H9 (cell line): ENCODE measurements at regions not wholly inside any gene's neighbourhood (a gene's known extent, or its start where the extent isn't known, plus 50 kb on each side); places are given as distances from the start of the nearest gene placed in this dataset.
A peak's percentile ranks its signal among the peaks of the same experiment; 100 is the strongest.

ENCODE experiments used
- DNase-seq: peaks from one replicate; pipeline ENCODE4 v3.0.0-alpha.2; 2017
- H2AFZ ChIP-seq: one replicate; pipeline ENCODE4 v1.6.1; 2013; ENCODE audit warnings: mild to moderate bottlenecking, low read length, control low read depth, moderate library complexity
- H2AK5ac ChIP-seq: 2 replicates; pipeline ENCODE4 v1.6.1; 2013; ENCODE audit warnings: low read length, control low read depth, mixed read lengths; ENCODE audit not compliant: insufficient read length
- H2BK120ac ChIP-seq: one replicate; pipeline ENCODE4 v1.6.1; 2013; ENCODE audit warnings: low read depth, mild to moderate bottlenecking, low read length, control low read depth, inconsistent platforms; ENCODE audit not compliant: poor library complexity, severe bottlenecking
- H2BK12ac ChIP-seq: 2 replicates; pipeline ENCODE4 v1.6.1; 2013; ENCODE audit warnings: low read length, control low read depth, mixed read lengths, low read depth; ENCODE audit not compliant: insufficient read length
- H2BK15ac ChIP-seq: 2 replicates; pipeline ENCODE4 v1.6.1; 2013; ENCODE audit warnings: low read depth, low read length, control low read depth
- H2BK20ac ChIP-seq: one replicate; pipeline ENCODE4 v1.6.1; 2013; ENCODE audit warnings: low read depth, mild to moderate bottlenecking, low read length, control low read depth, inconsistent platforms; ENCODE audit not compliant: poor library complexity, severe bottlenecking
- H2BK5ac ChIP-seq: 2 replicates; pipeline ENCODE4 v1.6.1; 2013; ENCODE audit warnings: low read length, control low read depth, mixed read lengths; ENCODE audit not compliant: insufficient read length
- H3K14ac ChIP-seq: 2 replicates; pipeline ENCODE4 v1.6.1; 2013; ENCODE audit warnings: low read length, control low read depth; ENCODE audit not compliant: insufficient read depth
- H3K18ac ChIP-seq: 2 replicates; pipeline ENCODE4 v1.6.1; 2013; ENCODE audit warnings: low read depth, mild to moderate bottlenecking, mixed read lengths, low read length, control low read depth; ENCODE audit not compliant: insufficient read length
- H3K23ac ChIP-seq: 2 replicates; pipeline ENCODE4 v1.6.1; 2013; ENCODE audit warnings: low read length, control low read depth, mixed read lengths, low read depth; ENCODE audit not compliant: insufficient read length
- H3K23me2 ChIP-seq: 2 replicates; pipeline ENCODE4 v1.6.1; 2013; ENCODE audit warnings: low read depth, mild to moderate bottlenecking, mixed read lengths, low read length, control low read depth; ENCODE audit not compliant: insufficient read length, poor library complexity, severe bottlenecking
- H3K27ac ChIP-seq: 2 replicates; pipeline ENCODE4 v1.5.1; 2013; ENCODE audit warnings: low read length, control low read depth, mixed read lengths, low read depth; ENCODE audit not compliant: insufficient read length
- H3K27me3 ChIP-seq: 2 replicates; pipeline ENCODE4 v1.6.1; 2013; ENCODE audit warnings: low read length, control low read depth, inconsistent platforms; ENCODE audit not compliant: insufficient read depth
- H3K4ac ChIP-seq: 2 replicates; pipeline ENCODE4 v1.6.1; 2013; ENCODE audit warnings: low read depth, mild to moderate bottlenecking, control low read depth, inconsistent platforms, low read length, moderate library complexity
- H3K4me1 ChIP-seq: 2 replicates; pipeline ENCODE4 v1.6.1; 2013; ENCODE audit warnings: low read length, control low read depth, inconsistent platforms; ENCODE audit not compliant: insufficient read depth
- H3K4me2 ChIP-seq: 2 replicates; pipeline ENCODE4 v1.6.1; 2013; ENCODE audit warnings: low read length, control low read depth, mixed read lengths; ENCODE audit not compliant: insufficient read length, insufficient read depth
- H3K56ac ChIP-seq: 2 replicates; pipeline ENCODE4 v1.6.1; 2013; ENCODE audit warnings: low read depth, mild to moderate bottlenecking, mixed read lengths, low read length, control low read depth; ENCODE audit not compliant: insufficient read length
- H3K79me1 ChIP-seq: 2 replicates; pipeline ENCODE4 v1.6.1; 2013; ENCODE audit warnings: low read depth, mild to moderate bottlenecking, moderate library complexity, low read length, control low read depth, inconsistent platforms; ENCODE audit not compliant: insufficient read depth, poor library complexity, severe bottlenecking
- H3K79me2 ChIP-seq: 2 replicates; pipeline ENCODE4 v1.6.1; 2013; ENCODE audit warnings: low read length, control low read depth, inconsistent platforms; ENCODE audit not compliant: insufficient read depth
- H3K9ac ChIP-seq: 2 replicates; pipeline ENCODE4 v1.6.1; 2013; ENCODE audit warnings: low read length, control low read depth, mixed read lengths; ENCODE audit not compliant: insufficient read length; ENCODE audit errors: extremely low read depth
- H3K9me3 ChIP-seq: one replicate; pipeline ENCODE4 v1.6.1; 2013; ENCODE audit warnings: low read depth, low read length, inconsistent platforms; ENCODE audit not compliant: control insufficient read depth
- H3T11ph ChIP-seq: one replicate; pipeline ENCODE4 v1.6.1; 2013; ENCODE audit warnings: mild to moderate bottlenecking, low read length, control low read depth, inconsistent platforms
- H4K20me1 ChIP-seq: one replicate; pipeline ENCODE4 v1.6.1; 2013; ENCODE audit not compliant: control insufficient read depth, insufficient read length, insufficient read depth
- H4K5ac ChIP-seq: 2 replicates; pipeline ENCODE4 v1.6.1; 2013; ENCODE audit warnings: low read depth, mild to moderate bottlenecking, mixed read lengths, low read length, control low read depth; ENCODE audit not compliant: insufficient read length
- H4K8ac ChIP-seq: replicated peaks from 2 replicates; pipeline ENCODE4 v1.6.1; 2013; ENCODE audit warnings: low read length, control low read depth, mixed read lengths, low read depth; ENCODE audit not compliant: insufficient read length
- H4K91ac ChIP-seq: 2 replicates; pipeline ENCODE4 v1.6.1; 2013; ENCODE audit warnings: low read depth, mild to moderate bottlenecking, moderate library complexity, mixed read lengths, low read length, control low read depth; ENCODE audit not compliant: insufficient read length
- H3K27ac Mint-ChIP-seq, 3 experiments: 2 replicates in 2 of 3; 3 replicates in 1 of 3; pipeline ENCODE4 v1.8.0; 2020 to 2021; ENCODE audit warnings: mixed read lengths in 3 of 3, mild to moderate bottlenecking in 1 of 3, moderate library complexity in 1 of 3
- H3K27me3 Mint-ChIP-seq: 2 replicates; pipeline ENCODE4 v1.8.0; 2021; ENCODE audit warnings: low read depth, mild to moderate bottlenecking, moderate library complexity, mixed read lengths
- H3K36me3 Mint-ChIP-seq, 3 experiments: 2 replicates in 2 of 3; 3 replicates in 1 of 3; pipeline ENCODE4 v1.8.0; 2020 to 2021; ENCODE audit warnings: low read depth in 3 of 3, mixed read lengths in 3 of 3; ENCODE audit not compliant: insufficient read depth in 1 of 3
- H3K4me1 Mint-ChIP-seq, 2 experiments: 2 replicates each; pipeline ENCODE4 v1.8.0; 2020; ENCODE audit warnings: mixed read lengths in 2 of 2
- H3K4me3 Mint-ChIP-seq, 2 experiments: 2 replicates in 1 of 2; 3 replicates in 1 of 2; pipeline ENCODE4 v1.8.0; 2020 to 2021; ENCODE audit warnings: mild to moderate bottlenecking in 2 of 2, mixed read lengths in 2 of 2, moderate library complexity in 1 of 2
- H3K9me3 Mint-ChIP-seq, 2 experiments: 2 replicates in 1 of 2; 3 replicates in 1 of 2; pipeline ENCODE4 v1.8.0; 2020; ENCODE audit warnings: mild to moderate bottlenecking in 2 of 2, mixed read lengths in 2 of 2, moderate library complexity in 1 of 2
- CTCF ChIP-seq: fragments of 200-600 bp; sonication (generic); conservative IDR thresholded peaks from 3 replicates; pipeline ENCODE4 v1.8.0; 2021; ENCODE audit warnings: antibody characterized with exemption, mild to moderate bottlenecking
- WGBS: extraction: QIAGEN DNeasy Blood & Tissue Kit; methylation state at CpG from one replicate; pipeline ENCODE4 v1.1.7; 2013; ENCODE audit warnings: missing lambda C conversion rate, low lambda C conversion rate, mixed read lengths; ENCODE audit not compliant: insufficient read length; ENCODE audit errors: extremely low coverage; 5-methylcytosine and 5-hydroxymethylcytosine counted together

GRCh38 chr12:13606290-13606689 is 375.1 kb downstream of the GRIN2B start:
- Histone ChIP-seq H3K23ac (no peak overlapping the region), H3K27ac (no peak overlapping the region), H3T11ph (no peak overlapping the region), H4K5ac (no peak overlapping the region), H2BK5ac (no peak overlapping the region), H4K91ac (no peak overlapping the region), H3K4me1 (no peaks in the 10 kb centered on the region; the same call in 1 of the 2 replicates), H2BK20ac (no peak overlapping the region), H3K9me3 (no peaks in the 10 kb centered on the region), H3K9ac (no peak overlapping the region), H3K14ac (no peak overlapping the region), H3K23me2 (no peaks in the 10 kb centered on the region), H2AFZ (no peak overlapping the region), H2BK12ac (no peak overlapping the region), H2AK5ac (no peak overlapping the region), H3K27me3 (no peaks in the 10 kb centered on the region), H3K79me1 (no peaks in the 10 kb centered on the region), H3K4me2 (no peak overlapping the region), H3K56ac (no peak overlapping the region), H3K18ac (no peak overlapping the region), H3K79me2 (no peaks in the 10 kb centered on the region), H4K8ac (no peak overlapping the region), H2BK15ac (no peak overlapping the region), H4K20me1 (no peaks in the 10 kb centered on the region), H3K4ac (no peak overlapping the region), H2BK120ac (no peak overlapping the region)
- H3K27ac Mint-ChIP-seq: no peak overlapping the region
- H3K9me3 Mint-ChIP-seq: 0 out of 5 replicates have a peak, but pooled peaks cover 0 to 2% of the 10 kb centered on the region in 2 experiments
- no peaks in the 10 kb centered on the region for H3K27me3 Mint-ChIP-seq
- no peaks in the 10 kb centered on the region; a peak in 2 of 7 replicates for H3K36me3 Mint-ChIP-seq
- H3K4me1 Mint-ChIP-seq: peaks cover 7 to 10% of the 10 kb centered on the region in 2 experiments
- TF ChIP-seq CTCF: no peak
- WGBS: no CpG with 5 or more reads among the region's 4 CpGs
- H3K4me3 Mint-ChIP-seq: no peak overlapping the region
- peak; percentile 50 for DNase-seq
